ENCODE measurements at regions not wholly inside any gene's neighbourhood (a gene's known extent, or its start where the extent isn't known, plus 50 kb on each side); places are given as distances from the start of the nearest gene placed in this dataset.

DNA sequence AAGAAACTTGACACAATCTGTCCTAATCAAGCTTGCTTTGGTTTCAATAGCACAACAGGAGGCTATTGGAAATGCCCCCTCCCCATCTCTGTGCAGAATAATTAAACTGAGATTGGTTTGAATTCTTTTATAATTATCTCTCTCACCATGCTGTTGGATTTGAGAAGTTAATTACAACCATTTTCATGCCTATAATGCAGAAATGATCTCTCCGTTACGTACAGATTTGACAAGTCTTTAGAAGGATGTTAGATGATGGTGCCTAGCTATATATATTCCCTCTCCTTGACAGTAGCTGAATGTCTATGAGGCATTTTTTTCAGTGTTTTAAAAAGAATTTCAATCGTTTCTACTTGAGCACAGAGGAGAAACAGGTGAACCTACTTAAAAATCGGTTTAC lies 488.4 kb upstream of the TECRL start:
- TF ChIP-seq, protein P1, sequence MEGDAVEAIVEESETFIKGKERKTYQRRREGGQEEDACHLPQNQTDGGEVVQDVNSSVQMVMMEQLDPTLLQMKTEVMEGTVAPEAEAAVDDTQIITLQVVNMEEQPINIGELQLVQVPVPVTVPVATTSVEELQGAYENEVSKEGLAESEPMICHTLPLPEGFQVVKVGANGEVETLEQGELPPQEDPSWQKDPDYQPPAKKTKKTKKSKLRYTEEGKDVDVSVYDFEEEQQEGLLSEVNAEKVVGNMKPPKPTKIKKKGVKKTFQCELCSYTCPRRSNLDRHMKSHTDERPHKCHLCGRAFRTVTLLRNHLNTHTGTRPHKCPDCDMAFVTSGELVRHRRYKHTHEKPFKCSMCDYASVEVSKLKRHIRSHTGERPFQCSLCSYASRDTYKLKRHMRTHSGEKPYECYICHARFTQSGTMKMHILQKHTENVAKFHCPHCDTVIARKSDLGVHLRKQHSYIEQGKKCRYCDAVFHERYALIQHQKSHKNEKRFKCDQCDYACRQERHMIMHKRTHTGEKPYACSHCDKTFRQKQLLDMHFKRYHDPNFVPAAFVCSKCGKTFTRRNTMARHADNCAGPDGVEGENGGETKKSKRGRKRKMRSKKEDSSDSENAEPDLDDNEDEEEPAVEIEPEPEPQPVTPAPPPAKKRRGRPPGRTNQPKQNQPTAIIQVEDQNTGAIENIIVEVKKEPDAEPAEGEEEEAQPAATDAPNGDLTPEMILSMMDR (IDR thresholded peaks at IDR 0.05; ENCODE audit: low read depth, low read length), result no peak
- no peak for TF ChIP-seq EZH2phosphoT487 (IDR thresholded peaks at IDR 0.05; ENCODE audit: low read depth)
